D341Med (cell line): ENCODE measurements at regions not wholly inside any gene's neighbourhood (a gene's known extent, or its start where the extent isn't known, plus 50 kb on each side); places are given as distances from the start of the nearest gene placed in this dataset.
"Not testable (repeated sequence)": the region's sequence is repeated elsewhere in the genome, so short reads cannot be mapped to it uniquely, and the experiment has no call there.

Source experiments
- DNase-seq: peaks from one replicate; pipeline ENCODE4 v3.0.0; 2012; ENCODE audit warnings: low spot score

DNA sequence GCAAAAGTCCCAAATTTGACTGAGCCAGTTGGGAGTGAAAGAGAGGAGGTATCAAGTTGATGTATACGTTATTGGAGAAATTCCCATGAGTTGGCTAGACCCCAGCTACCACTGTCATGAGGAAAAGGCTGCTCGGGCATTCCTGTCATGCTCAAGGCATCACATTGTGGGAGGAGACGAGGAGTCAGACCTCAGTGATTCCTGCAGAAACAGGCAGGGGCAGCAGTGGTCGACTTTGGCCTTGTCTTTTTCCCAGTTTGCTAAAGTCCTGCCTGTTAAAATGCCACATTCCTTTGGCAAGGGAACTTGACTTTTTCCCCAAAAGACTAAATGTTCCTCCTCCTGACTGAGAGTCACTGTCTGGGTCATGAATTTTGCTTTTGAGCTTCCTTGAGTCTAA is 295.5 kb upstream of the HS3ST5 start:
- no peak for DNase-seq

DNA sequence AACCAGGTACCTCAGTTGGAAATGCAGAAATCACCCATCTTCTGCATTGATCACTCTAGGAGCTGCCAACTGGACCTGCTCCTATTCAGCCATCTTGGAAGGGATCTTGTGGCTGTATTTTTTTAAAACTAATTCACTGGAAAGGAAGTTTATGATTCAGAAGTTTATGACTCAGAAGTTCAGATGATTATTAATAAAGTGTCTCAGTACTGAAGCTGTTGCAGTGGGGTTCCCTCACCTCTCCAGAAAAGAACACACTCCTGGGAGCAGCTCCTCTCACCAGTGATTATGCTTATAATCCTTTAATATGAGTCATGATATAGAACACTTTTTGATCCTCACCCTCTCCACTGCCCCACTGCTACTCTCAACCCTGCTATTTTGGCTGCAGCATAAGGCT is 291.2 kb upstream of the HS3ST5 start:
- no peak for DNase-seq

DNA sequence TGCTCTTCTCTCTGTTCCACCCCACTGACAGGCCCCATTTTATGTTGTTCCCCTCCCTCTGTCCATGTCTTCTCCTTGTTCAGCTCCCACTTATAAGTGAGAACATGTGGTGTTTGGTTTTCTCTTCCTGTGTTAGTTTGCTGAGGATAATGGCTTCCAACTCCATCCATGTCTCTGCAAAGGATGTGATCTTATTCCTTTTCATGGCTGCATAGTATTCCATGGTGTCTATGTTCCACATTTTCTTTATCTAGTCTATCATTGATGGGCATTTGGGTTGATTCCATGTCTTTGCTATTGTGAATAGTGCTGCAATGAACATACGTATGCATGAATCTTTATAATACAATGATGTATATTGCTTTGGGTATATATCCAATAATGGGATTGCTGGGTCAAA is 283.4 kb upstream of the HS3ST5 start:
- DNase-seq = not testable (repeated sequence)

DNA sequence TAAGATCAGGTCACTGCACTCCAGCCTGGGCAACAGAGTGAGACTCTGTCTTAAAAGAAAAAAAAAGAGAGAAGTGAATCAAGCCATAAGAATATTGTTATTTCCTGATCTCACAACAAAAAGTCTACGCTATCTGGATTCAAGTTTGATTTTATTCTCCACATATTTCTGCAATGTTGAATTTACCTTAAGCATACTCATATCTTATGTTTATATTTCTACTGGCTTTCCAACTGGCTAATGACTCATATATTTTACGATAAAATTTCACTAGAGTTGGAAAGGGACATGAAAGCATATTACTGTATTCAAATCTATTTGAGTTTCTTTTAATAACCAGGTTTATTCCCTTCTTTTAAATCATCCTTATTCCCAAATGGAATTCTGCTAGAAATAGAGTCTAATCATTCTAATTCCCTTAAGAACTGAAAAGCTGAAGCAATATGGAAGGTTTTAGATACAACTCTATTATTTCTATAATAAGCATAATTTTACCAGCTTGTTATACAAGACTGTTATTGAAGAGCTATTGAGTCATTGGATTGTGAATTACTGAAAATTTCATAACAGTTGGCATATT is 276.9 kb upstream of the HS3ST5 start:
- no peak for DNase-seq

DNA sequence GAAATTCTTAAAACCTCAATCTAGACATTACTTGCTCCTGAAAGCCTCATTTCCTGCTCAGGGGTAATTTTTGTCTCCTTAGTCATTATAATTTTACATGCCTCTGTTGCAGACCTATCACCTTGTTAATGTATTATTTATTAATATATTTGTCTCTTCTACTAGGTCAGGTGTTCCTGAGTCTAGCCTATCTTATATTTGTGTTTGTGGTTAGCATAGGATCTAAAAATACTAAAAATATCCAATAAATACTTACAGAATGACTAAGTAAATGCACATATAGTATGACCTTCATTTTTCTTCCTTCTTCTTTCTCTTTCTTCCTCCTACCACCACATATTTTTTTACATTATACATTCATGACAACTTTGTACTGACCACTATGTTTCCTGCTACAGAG is 268.9 kb upstream of the HS3ST5 start:
- no peak for DNase-seq

DNA sequence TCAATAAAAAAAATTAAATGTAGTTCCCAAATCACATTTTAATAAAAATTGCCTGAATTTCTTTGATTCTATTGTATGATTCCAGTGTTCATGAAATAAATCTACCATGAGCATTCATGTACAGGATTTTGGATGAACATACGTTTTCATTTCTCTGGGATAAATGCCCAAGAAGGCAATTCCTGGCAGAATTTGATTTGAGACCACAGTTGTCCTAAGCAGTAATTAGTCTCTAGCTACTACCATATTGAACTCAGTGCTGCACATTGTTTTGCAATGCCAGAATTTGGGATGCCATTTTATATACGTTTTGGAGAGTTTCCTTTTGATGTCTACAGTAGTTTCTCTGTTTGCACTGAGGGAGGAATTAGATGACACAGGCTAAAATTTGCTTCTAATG is 265.3 kb upstream of the HS3ST5 start:
- DNase-seq = no peak

DNA sequence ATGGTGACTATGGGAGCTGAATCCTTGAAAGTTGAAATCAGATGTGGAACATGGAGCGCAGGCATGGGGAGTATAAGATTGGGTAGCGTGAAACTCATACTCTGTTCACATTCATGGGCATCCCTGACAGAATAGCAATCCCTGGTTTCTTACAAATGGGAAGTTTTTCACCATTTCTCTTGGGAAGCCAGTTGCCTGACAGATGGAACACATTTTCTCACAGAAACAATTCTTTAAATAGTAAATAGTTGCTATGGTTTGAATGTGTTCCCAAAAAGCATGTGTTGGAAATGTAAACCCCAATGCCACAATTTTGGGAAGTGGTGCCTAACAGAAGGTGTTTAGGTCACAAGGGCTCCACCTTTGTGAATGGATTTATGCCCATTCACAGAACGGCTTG is 262.8 kb upstream of the HS3ST5 start:
- no peak for DNase-seq

DNA sequence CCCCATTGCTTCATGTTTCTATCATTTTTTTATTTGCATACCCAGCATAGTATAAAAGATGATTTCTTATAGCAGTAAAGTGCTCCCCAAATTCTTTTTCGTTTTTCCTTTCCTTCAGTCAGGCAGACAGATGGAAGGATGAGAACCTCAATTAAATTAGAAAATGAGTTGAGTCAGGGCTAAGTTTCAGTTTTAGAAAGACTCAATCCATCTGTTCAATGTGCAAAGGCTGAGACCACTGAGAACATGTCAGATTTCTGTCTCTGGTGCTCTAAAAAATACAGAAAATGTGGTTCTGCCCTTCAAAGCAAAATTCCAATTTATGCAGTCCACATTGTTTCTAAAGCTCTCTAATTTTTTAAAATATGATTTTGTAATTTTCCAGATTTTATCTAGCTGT is 257.6 kb upstream of the HS3ST5 start:
- DNase-seq = no peak

DNA sequence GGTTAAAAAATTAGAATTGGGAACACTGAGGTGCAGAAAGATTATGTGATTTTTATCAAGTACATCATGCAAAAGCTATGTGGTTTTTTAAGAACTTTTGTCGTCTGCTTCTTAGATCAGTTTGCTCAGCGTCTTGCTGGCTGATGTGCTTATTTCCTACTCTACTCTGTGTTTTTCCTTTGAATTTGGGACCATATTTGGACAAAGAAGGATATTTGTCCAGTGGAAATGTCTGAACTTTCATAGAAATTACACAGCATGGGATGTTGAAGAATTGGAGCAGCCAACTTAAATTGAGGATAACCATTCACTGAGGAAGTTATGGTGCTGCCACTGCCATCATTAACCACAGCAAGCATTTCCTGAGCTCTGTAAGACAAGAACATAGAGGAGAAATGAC is 252.8 kb upstream of the HS3ST5 start:
- DNase-seq = no peak

DNA sequence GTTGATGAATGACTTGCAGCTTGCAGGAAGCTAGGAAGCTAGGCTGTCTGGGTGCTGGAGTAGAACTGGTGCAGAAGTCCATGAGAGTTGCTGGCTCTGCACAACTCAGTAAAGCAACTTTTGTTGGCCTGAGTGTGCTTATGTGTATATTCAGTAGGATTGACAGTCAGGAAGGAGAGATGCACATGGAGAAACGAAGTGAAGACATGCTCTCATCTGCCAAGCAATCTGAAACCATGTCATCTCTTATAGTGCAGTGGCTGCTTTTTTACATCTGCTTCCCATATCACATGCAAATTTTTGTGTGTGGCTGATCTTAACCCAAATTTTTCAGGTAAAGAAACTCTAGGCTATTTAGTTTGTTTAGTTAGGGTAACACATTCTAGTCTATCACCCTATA is 252.4 kb upstream of the HS3ST5 start:
- no peak for DNase-seq

DNA sequence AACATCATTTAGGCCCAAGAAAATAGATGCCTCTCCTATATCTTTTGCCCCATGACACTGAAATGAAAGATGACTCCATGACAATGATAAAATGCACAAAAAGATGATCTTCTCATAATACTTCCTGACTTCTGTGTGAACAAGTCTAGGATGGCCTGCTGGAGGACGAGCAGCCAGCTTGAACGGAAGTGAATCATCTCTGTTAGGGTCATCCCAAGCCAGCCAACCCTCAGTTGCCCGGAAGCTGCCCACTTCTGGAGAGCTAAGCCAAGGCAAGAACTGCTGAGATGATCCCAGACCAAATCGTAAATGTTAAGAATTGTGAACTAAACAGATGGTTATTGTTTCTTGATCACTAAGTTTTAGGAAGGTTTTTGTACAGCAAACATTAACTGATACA is 249.7 kb upstream of the HS3ST5 start:
- DNase-seq = no peak

DNA sequence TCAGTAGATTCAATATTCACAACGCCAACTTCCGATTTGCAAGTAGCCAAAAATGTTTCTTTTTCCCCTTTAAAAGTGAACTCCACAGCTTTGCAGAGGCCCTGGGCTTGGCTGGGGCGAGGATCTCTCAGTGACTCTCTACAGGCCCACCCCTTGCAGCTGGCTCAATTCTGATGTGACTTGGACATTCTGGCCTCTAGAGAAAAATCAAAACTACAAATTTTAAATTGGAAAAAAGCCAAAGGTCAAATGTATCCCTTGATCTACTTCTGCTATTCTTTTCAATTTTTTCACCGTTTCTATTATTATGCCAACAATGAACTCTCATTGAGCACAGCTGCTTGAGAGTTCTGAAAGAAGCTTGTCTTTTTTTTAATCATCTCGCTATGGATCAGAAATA is 245.9 kb upstream of the HS3ST5 start:
- no peak for DNase-seq

DNA sequence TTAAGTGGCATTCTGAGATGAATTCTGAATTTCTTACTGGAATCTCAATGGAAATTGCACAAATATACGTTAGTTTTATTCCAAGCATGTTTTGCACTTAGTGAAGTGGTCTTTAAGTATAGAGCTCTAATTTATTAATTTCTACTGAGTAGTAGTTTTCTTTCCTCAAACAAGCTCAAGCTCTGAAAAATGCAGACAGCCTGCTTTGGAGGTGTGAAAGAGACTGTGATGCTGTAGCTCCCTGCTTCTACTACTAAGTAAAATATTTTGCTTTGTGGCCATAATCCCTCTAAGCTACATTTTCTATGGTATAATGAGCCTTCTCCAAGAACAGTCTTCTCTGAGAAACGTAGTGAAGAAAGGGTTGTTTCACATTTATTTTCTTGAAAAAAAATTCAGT is 243.5 kb upstream of the HS3ST5 start:
- DNase-seq = no peak

DNA sequence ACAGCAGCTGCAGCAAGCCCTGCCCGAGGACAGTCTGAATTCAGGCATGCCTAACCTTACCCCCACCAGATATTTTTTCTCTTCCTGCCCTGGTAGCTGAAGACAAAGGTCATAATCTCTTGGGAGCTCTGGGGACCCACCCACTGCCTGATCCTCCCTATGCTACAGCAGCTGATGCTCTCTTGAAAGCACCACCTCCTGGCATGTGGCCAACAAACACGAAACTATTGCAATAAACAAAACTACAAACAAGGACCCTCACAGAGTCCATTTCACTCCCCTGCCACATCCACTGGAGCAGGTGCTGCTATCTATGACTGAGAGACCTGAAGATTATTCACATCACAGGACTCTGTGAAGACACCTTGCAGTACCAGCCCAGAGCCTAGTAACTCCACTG is 238.5 kb upstream of the HS3ST5 start:
- no peak for DNase-seq

DNA sequence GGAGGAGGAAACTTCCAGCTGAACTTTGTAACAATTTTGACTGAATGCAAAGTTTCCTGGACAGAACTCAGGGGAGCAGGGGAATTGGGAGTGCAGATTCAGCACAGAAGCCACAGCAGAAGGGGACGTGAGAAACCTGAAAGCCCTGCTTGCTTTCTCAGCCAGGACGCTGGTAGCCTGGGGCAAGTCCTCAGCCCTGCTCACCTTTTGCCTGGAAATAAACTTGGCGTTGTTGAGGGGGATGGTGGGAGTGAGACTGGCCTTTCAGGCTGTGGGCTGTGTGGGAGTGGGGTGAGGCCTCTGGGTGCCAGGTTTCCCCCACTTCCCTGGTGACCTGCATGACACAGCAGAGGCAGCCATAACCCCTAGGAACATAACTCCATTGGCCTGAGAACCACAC is 238.1 kb upstream of the HS3ST5 start:
- no peak for DNase-seq

DNA sequence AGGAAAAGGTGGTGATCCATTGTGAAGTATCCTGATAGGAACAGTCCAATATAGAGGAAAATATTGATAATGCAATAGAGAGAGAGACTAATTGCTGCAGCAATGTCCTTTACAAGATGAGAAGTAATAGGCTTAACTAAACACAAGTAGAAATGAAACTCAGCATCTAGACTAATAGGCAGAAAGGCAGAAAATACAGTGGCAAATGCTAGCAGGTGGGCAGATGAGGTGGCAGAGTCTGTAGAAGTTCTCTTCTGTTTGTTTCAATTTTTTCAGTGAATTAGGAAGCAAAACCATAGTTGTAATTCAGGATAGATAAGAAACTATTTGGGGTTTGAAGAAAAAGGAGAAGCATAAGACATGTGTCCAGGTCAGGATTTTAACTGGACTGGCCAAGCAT is 236.7 kb upstream of the HS3ST5 start:
- DNase-seq = no peak

DNA sequence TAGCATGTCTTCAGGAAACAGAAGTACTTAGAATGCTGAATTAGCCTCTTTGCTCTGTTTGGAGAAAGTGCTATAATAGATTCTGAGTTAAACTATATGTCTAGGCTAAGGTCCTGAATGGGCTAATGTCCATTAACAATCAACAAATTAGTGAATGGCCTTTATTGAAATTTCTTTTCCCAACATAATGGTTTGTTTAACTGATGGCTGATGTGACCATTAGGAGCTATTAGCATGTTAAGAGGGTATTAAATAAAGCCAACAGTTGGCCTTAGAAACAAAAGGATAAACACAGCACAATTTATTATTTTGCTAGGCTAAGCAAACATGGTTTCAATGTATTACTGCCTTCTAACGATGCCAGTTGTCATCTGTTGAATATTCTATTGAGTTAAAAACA is 234.3 kb upstream of the HS3ST5 start:
- no peak for DNase-seq

DNA sequence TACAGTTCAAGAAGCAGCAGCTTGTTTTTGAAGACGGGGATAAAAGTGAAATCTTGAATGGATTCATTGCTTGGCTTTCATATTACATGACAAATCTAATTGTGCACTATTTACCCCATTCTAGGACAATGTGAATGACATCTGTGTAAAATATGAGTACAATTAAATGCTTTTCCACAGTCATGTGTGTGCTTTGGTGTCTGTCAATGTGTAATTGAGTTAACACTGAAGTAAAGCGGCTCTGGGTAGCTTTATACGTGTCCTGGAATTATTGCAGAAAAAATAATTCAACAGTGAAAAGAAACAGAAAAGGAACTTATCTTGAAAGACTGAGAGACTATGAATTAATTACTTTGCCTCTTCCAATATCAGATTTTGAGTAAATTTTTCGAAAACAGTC is 233.5 kb upstream of the HS3ST5 start:
- no peak for DNase-seq

DNA sequence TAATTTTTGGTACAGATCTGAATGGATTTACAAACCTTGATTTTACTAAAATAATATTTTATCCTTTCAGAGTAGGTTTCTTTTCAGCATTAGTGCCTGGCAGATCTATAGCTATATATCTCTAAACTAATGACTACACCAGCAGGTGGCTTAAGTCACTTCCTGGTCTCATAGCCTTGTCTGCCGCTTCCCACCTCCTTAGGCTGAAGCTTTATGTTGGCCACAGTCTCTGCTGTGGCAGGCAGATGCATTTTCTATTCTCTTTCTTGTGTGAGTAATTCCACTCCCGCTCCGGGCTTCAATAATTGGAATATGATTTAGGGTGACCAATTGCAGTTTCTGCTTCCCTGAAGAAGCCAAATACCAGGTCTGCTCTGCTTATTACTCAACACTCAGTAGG is 226.8 kb upstream of the HS3ST5 start:
- DNase-seq = no peak

DNA sequence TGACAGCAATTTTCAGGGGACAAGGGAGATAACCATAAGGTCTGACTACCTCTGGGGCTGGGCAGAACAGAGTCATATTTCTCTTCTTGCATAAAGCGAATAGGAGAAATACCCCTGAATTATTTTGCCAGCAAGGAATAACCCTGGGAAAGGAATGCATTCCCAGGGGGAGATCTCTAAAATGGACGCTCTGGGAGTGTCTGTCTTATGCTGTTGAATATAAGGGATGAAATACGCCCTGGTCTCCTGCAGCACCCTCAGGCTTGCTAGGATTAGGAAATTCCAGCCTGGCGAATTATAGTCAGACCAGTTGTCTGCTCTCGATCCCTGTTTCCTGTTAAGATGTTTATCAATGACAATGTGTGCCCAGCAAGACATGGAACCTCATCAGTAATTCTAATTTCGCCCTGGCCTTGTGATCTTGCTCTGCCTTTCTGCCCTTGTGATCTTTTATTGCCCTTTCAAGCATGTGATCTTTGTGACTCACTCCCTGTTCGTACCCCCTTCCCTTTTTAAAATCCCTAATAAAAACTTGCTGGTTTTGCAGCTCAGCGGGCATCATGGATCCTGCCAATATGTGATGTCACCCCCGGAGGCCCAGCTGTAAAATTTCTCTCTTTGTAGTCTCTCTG is 221.6 kb upstream of the HS3ST5 start:
- DNase-seq = no peak

DNA sequence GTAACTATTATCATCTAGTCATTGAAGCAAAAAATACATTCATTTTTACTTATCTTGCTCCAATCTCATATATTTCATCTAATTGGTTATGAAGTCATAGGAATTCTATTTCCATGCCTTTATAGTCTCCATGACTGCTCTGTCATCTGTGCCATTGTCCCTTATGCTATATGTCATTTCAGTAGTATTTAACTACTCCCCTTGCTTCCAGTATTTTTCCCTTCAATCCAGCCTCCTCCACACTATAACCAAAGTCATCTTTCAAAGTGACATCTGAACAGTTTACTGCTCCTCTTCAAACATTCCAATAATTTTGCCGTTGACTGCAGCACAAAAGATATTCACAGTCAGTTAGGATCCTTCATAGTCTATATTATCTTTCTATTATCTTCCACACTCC is 216.6 kb upstream of the HS3ST5 start:
- no peak for DNase-seq

DNA sequence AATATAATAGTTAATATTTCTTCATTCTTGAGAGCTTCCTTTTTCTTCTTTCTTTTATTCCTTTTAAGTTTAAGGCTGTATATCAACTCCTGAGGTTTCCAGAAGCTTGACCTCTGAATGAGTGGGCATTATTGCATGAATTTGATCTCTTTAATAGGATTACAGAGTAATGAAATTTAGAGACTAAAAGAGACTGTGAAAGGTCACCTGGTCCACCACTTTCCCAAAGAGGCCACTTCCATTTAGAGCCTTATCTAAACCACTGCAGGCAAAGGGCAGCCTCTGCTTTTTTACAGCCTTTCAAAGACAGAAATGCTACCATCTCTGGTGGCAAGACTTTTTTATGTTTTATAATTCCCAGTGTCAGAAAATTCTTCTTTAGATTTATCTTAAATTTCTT is 215.3 kb upstream of the HS3ST5 start:
- no peak for DNase-seq

DNA sequence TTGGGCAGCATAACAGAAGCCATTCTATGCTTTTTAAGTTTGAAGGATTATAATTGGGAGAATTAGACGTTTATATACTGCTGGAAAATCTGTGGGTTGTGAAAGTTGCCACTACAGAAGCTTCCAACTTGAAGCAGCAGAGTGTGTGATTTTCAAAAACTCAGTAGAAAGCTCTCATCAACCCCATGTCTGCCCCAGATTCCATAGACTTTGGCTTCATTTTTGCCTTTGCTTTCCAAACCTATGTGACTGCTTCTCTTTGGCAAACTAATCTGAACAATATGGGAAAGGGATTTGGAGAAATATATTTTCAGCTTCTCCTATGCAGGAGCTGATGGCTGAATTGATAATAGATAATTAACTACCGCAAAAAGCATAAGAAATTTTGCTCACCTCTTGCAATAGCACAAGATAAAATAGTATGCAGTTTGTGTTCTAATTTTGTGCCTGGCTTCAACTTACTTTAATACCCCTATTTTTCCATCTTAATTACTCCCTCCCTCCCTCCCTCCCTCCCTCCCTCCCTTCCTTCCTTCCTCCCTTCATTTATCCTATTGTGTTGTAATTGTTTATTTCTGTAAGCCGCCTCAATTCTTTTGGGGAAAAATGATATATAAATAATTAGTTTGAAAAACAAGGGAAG is 214.1 kb upstream of the HS3ST5 start:
- DNase-seq = no peak

DNA sequence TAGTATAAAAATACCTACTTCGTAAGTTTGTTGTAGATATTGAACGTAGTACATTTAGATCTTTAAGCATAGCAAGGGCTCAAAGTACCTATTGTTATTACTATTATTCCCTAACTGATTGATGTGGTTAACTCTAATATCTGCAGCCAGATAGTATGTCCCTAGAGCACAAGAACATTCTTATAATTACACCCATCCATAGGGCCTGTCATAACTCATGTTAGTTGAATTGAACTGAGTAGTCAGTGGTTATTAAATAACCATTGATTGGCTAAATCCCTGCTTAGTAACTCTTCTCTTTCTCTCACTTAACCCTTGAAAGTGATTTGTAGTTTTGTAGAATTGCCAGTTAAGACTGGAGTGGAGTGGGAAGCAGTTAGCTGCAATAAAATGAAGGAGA is 207.5 kb upstream of the HS3ST5 start:
- no peak for DNase-seq
